ENCODE measurements at regions not wholly inside any gene's neighbourhood (a gene's known extent, or its start where the extent isn't known, plus 50 kb on each side); places are given as distances from the start of the nearest gene placed in this dataset.

DNA sequence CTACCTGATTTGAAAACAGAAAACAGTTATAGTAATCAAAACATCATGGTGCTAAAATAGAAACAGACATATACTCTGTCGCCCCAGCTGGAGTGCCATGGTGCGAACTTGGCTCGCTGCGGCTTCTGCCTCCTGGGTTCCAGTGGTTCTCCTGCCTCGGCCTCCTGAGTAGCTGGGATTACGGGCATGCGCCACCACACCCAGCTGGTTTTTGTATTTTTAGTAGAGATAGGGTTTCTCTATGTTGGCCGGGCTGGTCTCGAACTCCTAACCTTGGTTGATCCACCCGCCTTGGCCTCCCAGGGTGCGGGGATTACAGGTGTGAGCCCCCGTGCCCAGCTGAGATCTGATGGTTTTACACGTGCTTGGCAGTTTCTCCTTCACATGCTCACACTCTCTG lies 495.9 kb downstream of the ANXA1 start:
- H3K14ac ChIP-seq (replicated peaks; ENCODE audit: low read depth, low read length), result no peak overlapping the region
- no peak overlapping the region for H2AK9ac ChIP-seq (replicated peaks; ENCODE audit: low read depth, low read length, poor library complexity)
- no peak overlapping the region for H2BK20ac ChIP-seq (ENCODE audit: low read depth, low read length)
- no peak overlapping the region for H3K9ac ChIP-seq (ENCODE audit: low read depth, low read length)
- H3K4ac ChIP-seq (ENCODE audit: low read depth, low read length), result no peak overlapping the region
- no peak overlapping the region for H2BK5ac ChIP-seq (ENCODE audit: low read depth, low read length, poor library complexity, severe bottlenecking)
- H3K36me3 ChIP-seq (ENCODE audit: control insufficient read depth, insufficient read depth, low read length), result no peaks in the 10 kb centered on the region
- H3K9me3 ChIP-seq (ENCODE audit: control insufficient read depth, insufficient read depth, low read length), result peaks cover 17% of the 10 kb centered on the region
- H3K4me1 ChIP-seq (ENCODE audit: control insufficient read depth, insufficient read depth, low read length), result no peaks in the 10 kb centered on the region
- H4K8ac ChIP-seq (ENCODE audit: low read depth in 2 of 2, low read length in 2 of 2), result no peak overlapping the region
- dilution Hi-C loops (cut with HindIII; ENCODE audit: low sequenced_read_pairs, unreplicated experiment), result no loop called here
- H4K5ac ChIP-seq (ENCODE audit: low read depth, low read length), result no peak overlapping the region
- DNase-seq (no peak), ATAC-seq (ENCODE audit: low read depth) (no peak)
- 33% methylated on average over 1 of the region's 13 CpGs; no CpG with 5 or more reads in 1 of the 2 experiments for WGBS, 2 experiments (ENCODE audit: extremely low coverage in 2 of 2, insufficient read length in 1 of 2)
- in situ Hi-C loops (cut with MboI; ENCODE audit: low sequenced_read_pairs), result no loop called here
- H2AK5ac ChIP-seq (ENCODE audit: low read depth, low read length), result no peak overlapping the region
- no peak overlapping the region for H3K56ac ChIP-seq (ENCODE audit: extremely low read depth, insufficient read depth, low read length)
- H3K4me3 ChIP-seq (ENCODE audit: insufficient read depth, low read depth, low read length), result no peak overlapping the region
- no peak overlapping the region for H2BK15ac ChIP-seq (ENCODE audit: low read depth, low read length)
- intact Hi-C loops (cut with micrococcal nuclease), result no loop called here
- no peak overlapping the region for H2BK120ac ChIP-seq (ENCODE audit: low read depth, low read length)
- H3K27me3 ChIP-seq (ENCODE audit: control insufficient read depth, insufficient read depth, low read length), result no peaks in the 10 kb centered on the region
- no peaks in the 10 kb centered on the region for H3K79me1 ChIP-seq (ENCODE audit: low read depth in 1 of 2, low read length in 2 of 2)
- no peak overlapping the region for H3K4me2 ChIP-seq (ENCODE audit: low read depth, low read length)
- no peak overlapping the region for H2AFZ ChIP-seq (replicated peaks; ENCODE audit: low read length, poor library complexity)
- BruUV-seq (replicated peaks), result no TSS peak
- H3K27ac ChIP-seq (ENCODE audit: insufficient read depth, low read length), result no peak overlapping the region
- H3K23ac ChIP-seq (ENCODE audit: low read depth, low read length), result no peak overlapping the region
- ChIA-PET POLR2A (ENCODE audit: unreplicated experiment) (no interaction called here), CTCF (no interaction called here)
- no peaks in the 10 kb centered on the region for H3K9me1 ChIP-seq (ENCODE audit: insufficient read depth, low read length)
- no peak for TF ChIP-seq FOS (IDR thresholded peaks at IDR 0.05; ENCODE audit: low read depth, low read length)
- TF ChIP-seq BHLHE40 (IDR thresholded peaks at IDR 0.05; ENCODE audit: low read depth, low read length), result no peak
- no peak for TF ChIP-seq RFX5 (IDR thresholded peaks at IDR 0.05; ENCODE audit: low read depth, low read length)
- no peak for TF ChIP-seq POLR2A (IDR thresholded peaks at IDR 0.05; ENCODE audit: low read depth, low read length)
- no peak for TF ChIP-seq SMC3 (IDR thresholded peaks at IDR 0.05; ENCODE audit: low read depth, low read length)
- TF ChIP-seq, protein P1, sequence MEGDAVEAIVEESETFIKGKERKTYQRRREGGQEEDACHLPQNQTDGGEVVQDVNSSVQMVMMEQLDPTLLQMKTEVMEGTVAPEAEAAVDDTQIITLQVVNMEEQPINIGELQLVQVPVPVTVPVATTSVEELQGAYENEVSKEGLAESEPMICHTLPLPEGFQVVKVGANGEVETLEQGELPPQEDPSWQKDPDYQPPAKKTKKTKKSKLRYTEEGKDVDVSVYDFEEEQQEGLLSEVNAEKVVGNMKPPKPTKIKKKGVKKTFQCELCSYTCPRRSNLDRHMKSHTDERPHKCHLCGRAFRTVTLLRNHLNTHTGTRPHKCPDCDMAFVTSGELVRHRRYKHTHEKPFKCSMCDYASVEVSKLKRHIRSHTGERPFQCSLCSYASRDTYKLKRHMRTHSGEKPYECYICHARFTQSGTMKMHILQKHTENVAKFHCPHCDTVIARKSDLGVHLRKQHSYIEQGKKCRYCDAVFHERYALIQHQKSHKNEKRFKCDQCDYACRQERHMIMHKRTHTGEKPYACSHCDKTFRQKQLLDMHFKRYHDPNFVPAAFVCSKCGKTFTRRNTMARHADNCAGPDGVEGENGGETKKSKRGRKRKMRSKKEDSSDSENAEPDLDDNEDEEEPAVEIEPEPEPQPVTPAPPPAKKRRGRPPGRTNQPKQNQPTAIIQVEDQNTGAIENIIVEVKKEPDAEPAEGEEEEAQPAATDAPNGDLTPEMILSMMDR (conservative IDR thresholded peaks at IDR 0.05; ENCODE audit: low read depth, low read length), result no peak
- TF ChIP-seq, protein P2, sequence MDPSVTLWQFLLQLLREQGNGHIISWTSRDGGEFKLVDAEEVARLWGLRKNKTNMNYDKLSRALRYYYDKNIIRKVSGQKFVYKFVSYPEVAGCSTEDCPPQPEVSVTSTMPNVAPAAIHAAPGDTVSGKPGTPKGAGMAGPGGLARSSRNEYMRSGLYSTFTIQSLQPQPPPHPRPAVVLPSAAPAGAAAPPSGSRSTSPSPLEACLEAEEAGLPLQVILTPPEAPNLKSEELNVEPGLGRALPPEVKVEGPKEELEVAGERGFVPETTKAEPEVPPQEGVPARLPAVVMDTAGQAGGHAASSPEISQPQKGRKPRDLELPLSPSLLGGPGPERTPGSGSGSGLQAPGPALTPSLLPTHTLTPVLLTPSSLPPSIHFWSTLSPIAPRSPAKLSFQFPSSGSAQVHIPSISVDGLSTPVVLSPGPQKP (IDR thresholded peaks at IDR 0.05; ENCODE audit: borderline replicate concordance, low read depth, low read length), result no peak
- TF ChIP-seq CHD1 (IDR thresholded peaks at IDR 0.05; ENCODE audit: low read depth, low read length), result no peak
- no peak for TF ChIP-seq MAFK (IDR thresholded peaks at IDR 0.05; ENCODE audit: low read depth, low read length)
- no peak for TF ChIP-seq NFE2L2 (IDR thresholded peaks at IDR 0.05; ENCODE audit: low read depth, low read length)
- no peak for TF ChIP-seq USF2 (IDR thresholded peaks at IDR 0.05; ENCODE audit: low read depth, low read length)
- TF ChIP-seq RCOR1 (IDR thresholded peaks at IDR 0.05; ENCODE audit: insufficient replicate concordance, low read length), result no peak
- no peak for TF ChIP-seq MXI1 (IDR thresholded peaks at IDR 0.05; ENCODE audit: borderline replicate concordance, low read depth, low read length)
- TF ChIP-seq CEBPB (IDR thresholded peaks at IDR 0.05; ENCODE audit: low read depth, low read length), result no peak
- no peak for TF ChIP-seq MAZ (IDR thresholded peaks at IDR 0.05; ENCODE audit: borderline replicate concordance, low read depth, low read length)
- no peak for TF ChIP-seq RAD21 (IDR thresholded peaks at IDR 0.05; ENCODE audit: low read length)
- H4K20me1 ChIP-seq (ENCODE audit: insufficient read depth, low read length), result no peaks in the 10 kb centered on the region
- H3K18ac ChIP-seq (ENCODE audit: low read depth, low read length), result no peak overlapping the region
- H4K91ac ChIP-seq (ENCODE audit: insufficient read depth, low read depth, low read length), result no peak overlapping the region

Measured in IMR-90 (cell line).